ENCODE measurements at regions not wholly inside any gene's neighbourhood (a gene's known extent, or its start where the extent isn't known, plus 50 kb on each side); places are given as distances from the start of the nearest gene placed in this dataset.

DNA sequence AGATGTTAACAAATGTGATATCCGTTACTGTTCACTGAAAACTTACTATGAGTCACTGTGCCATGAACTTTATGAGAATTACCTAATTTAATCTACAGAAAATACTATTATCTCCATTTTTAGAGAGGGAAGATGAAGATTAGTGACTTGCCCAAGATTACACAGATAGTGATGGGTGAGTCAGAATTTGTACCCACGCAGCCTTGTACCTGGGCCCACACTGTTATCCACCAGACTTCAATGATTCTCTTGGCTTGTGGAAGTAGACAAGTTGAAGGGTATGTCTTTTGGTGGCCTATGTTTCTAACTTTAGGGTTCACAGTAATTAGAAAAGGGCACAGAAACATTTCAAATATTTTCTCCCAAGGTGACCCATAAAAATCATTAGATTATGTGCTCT is 472.5 kb upstream of the NR3C2 start:
- Histone ChIP-seq H3K4me1 (replicated peaks in 1 of 4; ENCODE audit: control insufficient read depth in 3 of 4, insufficient read depth in 4 of 4, low read length in 3 of 4) (no peaks in the 10 kb centered on the region), H3K4me3 (ENCODE audit: extremely low read depth in 1 of 4, insufficient read depth in 2 of 4, low read depth in 3 of 4, low read length in 4 of 4) (no peak overlapping the region)
- no peak for TF ChIP-seq KDM5A (IDR thresholded peaks at IDR 0.05; ENCODE audit: low read length)
- no peak for TF ChIP-seq SP2 (IDR thresholded peaks at IDR 0.05; ENCODE audit: low read length)
- TF ChIP-seq SIN3A (conservative IDR thresholded peaks at IDR 0.05 in 1 of 2, IDR thresholded peaks at IDR 0.05 in 1 of 2; ENCODE audit: low read depth in 1 of 2, low read length in 2 of 2) = no peak
- no peak for TF ChIP-seq EGR1 (IDR thresholded peaks at IDR 0.05; ENCODE audit: borderline replicate concordance, low read depth, low read length)
- TF ChIP-seq ATF2 (IDR thresholded peaks at IDR 0.05; ENCODE audit: low read length) = no peak
- no peak for TF ChIP-seq EP300 (IDR thresholded peaks at IDR 0.05; ENCODE audit: borderline replicate concordance in 1 of 2, low read depth in 2 of 2, low read length in 2 of 2)
- no peak for TF ChIP-seq JUND (IDR thresholded peaks at IDR 0.05; ENCODE audit: low read length)
- TF ChIP-seq NANOG (IDR thresholded peaks at IDR 0.05; ENCODE audit: insufficient read depth, low read depth, low read length, poor library complexity, severe bottlenecking) = no peak
- TF ChIP-seq RXRA (IDR thresholded peaks at IDR 0.05; ENCODE audit: insufficient read depth, low read depth, low read length) = no peak
- no peak for TF ChIP-seq TEAD4 (IDR thresholded peaks at IDR 0.05; ENCODE audit: low read depth, low read length)
- no peak for TF ChIP-seq RAD21 (IDR thresholded peaks at IDR 0.05 in 1 of 2, conservative IDR thresholded peaks at IDR 0.05 in 1 of 2; ENCODE audit: low read depth in 2 of 2, low read length in 2 of 2)
- no peak for TF ChIP-seq CHD2 (IDR thresholded peaks at IDR 0.05; ENCODE audit: low read length)
- no peak for TF ChIP-seq TAF7 (optimal IDR thresholded peaks at IDR 0.05; ENCODE audit: borderline replicate concordance, low read depth, low read length)

More for the DNA sequence above, 472.5 kb upstream of the NR3C2 start:
- no peak overlapping the region for H2BK12ac ChIP-seq (ENCODE audit: low read depth, low read length)
- POLR2A ChIA-PET (ENCODE audit: partially characterized antibody) = no interaction called here
- H3K23ac ChIP-seq (ENCODE audit: insufficient read length) = no peak overlapping the region
- H3K36me3 ChIP-seq (ENCODE audit: control insufficient read depth in 2 of 4, insufficient read depth in 4 of 4, low read length in 3 of 4) = no peaks in the 10 kb centered on the region
- no peak overlapping the region for H3K4ac ChIP-seq (replicated peaks; ENCODE audit: insufficient read length, low read depth, low read length)
- no peak overlapping the region for H2BK15ac ChIP-seq (ENCODE audit: low read length)
- H3K27ac ChIP-seq (ENCODE audit: low read depth, low read length) = no peak overlapping the region
- CTCF ChIA-PET (ENCODE audit: partially characterized antibody) = no interaction called here
- no peak overlapping the region for H3K4me2 ChIP-seq (ENCODE audit: insufficient read depth in 1 of 2, low read depth in 2 of 2, low read length in 2 of 2)
- no peaks in the 10 kb centered on the region for H3K79me2 ChIP-seq (ENCODE audit: control insufficient read depth in 1 of 2, insufficient read depth in 2 of 2, low read length in 2 of 2)
- no peak for DNase-seq (ENCODE audit: low read depth in 1 of 2, low spot score in 2 of 2)
- no peak overlapping the region for H3K18ac ChIP-seq (ENCODE audit: extremely low read depth, low read length)
- no peak overlapping the region for H3K9ac ChIP-seq (replicated peaks in 1 of 4; ENCODE audit: extremely low read depth in 1 of 4, low read depth in 3 of 4, low read length in 3 of 4)
- 0 out of 4 replicates have a peak, but pooled peaks cover 0 to 3% of the 10 kb centered on the region in 2 experiments for H3K9me3 ChIP-seq (ENCODE audit: insufficient read depth in 2 of 2, low read depth in 1 of 2, low read length in 1 of 2)
- H3K14ac ChIP-seq (ENCODE audit: insufficient read length) = no peak overlapping the region
- no peak overlapping the region for H4K91ac ChIP-seq (replicated peaks; ENCODE audit: insufficient read length, low read length)
- no peaks in the 10 kb centered on the region for H3K79me1 ChIP-seq (ENCODE audit: low read depth, low read length)
- 94% methylated on average over 2 of the region's 2 CpGs; no CpG with 5 or more reads in 1 of the 2 experiments for whole genome bisulfite sequencing, 2 experiments (ENCODE audit: extremely low coverage in 1 of 2, insufficient coverage in 1 of 2, insufficient read length in 1 of 2, insufficient replicate concordance in 2 of 2, low coverage in 1 of 2, low lambda C conversion rate in 2 of 2, missing lambda C conversion rate in 1 of 2)
- H3K27me3 ChIP-seq (replicated peaks in 1 of 4; ENCODE audit: control insufficient read depth in 3 of 4, extremely low read depth in 1 of 4, insufficient read depth in 3 of 4, low read length in 3 of 4) = no peaks in the 10 kb centered on the region
- H2AK5ac ChIP-seq (ENCODE audit: low read depth, low read length) = no peak overlapping the region
- no peak for FAIRE-seq
- no peak overlapping the region for H4K8ac ChIP-seq (ENCODE audit: extremely low read depth, insufficient read depth, low read length)
- no peak overlapping the region for H4K5ac ChIP-seq (ENCODE audit: insufficient read length, low read depth, low read length)
- H2BK5ac ChIP-seq (ENCODE audit: low read depth, low read length) = no peak overlapping the region
- no peak overlapping the region for H2AFZ ChIP-seq (ENCODE audit: low read length)
- H3K56ac ChIP-seq (replicated peaks; ENCODE audit: insufficient read length, low read depth, low read length) = no peak overlapping the region
- no peak overlapping the region for H2BK20ac ChIP-seq (ENCODE audit: low read length)
- no peaks in the 10 kb centered on the region for H3K23me2 ChIP-seq (ENCODE audit: low read depth, low read length)
- no peak overlapping the region for H2BK120ac ChIP-seq (replicated peaks; ENCODE audit: low read depth, low read length)
- H4K20me1 ChIP-seq (replicated peaks in 1 of 2; ENCODE audit: control insufficient read depth in 1 of 2, insufficient read depth in 2 of 2, low read length in 2 of 2) = no peaks in the 10 kb centered on the region

Data from H1 (cell line).